ENCODE measurements at regions not wholly inside any gene's neighbourhood (a gene's known extent, or its start where the extent isn't known, plus 50 kb on each side); places are given as distances from the start of the nearest gene placed in this dataset.

- Histone ChIP-seq H3K4me3 (ENCODE audit: low read depth, low read length) (no peak overlapping the region), H3K27me3 (ENCODE audit: insufficient read depth, low read depth, severe bottlenecking) (no peaks in the 10 kb centered on the region), H3K27ac (no peak overlapping the region), H3K36me3 (no peaks in the 10 kb centered on the region), H3K9me3 (ENCODE audit: severe bottlenecking) (no peaks in the 10 kb centered on the region)
- no peak for TF ChIP-seq CTCF (IDR thresholded peaks at IDR 0.05; ENCODE audit: low read depth, low read length)
- DNase-seq: no peak
Observed at GRCh38 chr2:45236268-45236667, 227.0 kb upstream of the SIX2 start.

- Histone ChIP-seq H3K36me3 (no peaks in the 10 kb centered on the region), H3K9me3 (ENCODE audit: severe bottlenecking) (no peaks in the 10 kb centered on the region), H3K27me3 (ENCODE audit: insufficient read depth, low read depth, severe bottlenecking) (no peaks in the 10 kb centered on the region), H3K4me3 (ENCODE audit: low read depth, low read length) (no peak overlapping the region), H3K27ac (no peak overlapping the region)
- DNase-seq: no peak
- no peak for TF ChIP-seq CTCF (IDR thresholded peaks at IDR 0.05; ENCODE audit: low read depth, low read length)
Observed at GRCh38 chr2:45233301-45233700, 224.0 kb upstream of the SIX2 start.

- H3K27ac ChIP-seq: no peak overlapping the region
- no peaks in the 10 kb centered on the region for H3K36me3 ChIP-seq
- no peak overlapping the region for H3K4me3 ChIP-seq (ENCODE audit: low read depth, low read length)
- no peaks in the 10 kb centered on the region for H3K27me3 ChIP-seq (ENCODE audit: insufficient read depth, low read depth, severe bottlenecking)
- TF ChIP-seq CTCF (IDR thresholded peaks at IDR 0.05; ENCODE audit: low read depth, low read length): no peak
- no peak for DNase-seq
- H3K9me3 ChIP-seq (ENCODE audit: severe bottlenecking): no peaks in the 10 kb centered on the region
Observed at GRCh38 chr2:45232818-45233217, 223.6 kb upstream of the SIX2 start.

GRCh38 chr2:45229411-45229810 lies 220.2 kb upstream of the SIX2 start:
- no peaks in the 10 kb centered on the region for H3K27me3 ChIP-seq (ENCODE audit: insufficient read depth, low read depth, severe bottlenecking)
- H3K36me3 ChIP-seq: no peaks in the 10 kb centered on the region
- H3K27ac ChIP-seq: no peak overlapping the region
- H3K9me3 ChIP-seq (ENCODE audit: severe bottlenecking): no peaks in the 10 kb centered on the region
- no peak overlapping the region for H3K4me3 ChIP-seq (ENCODE audit: low read depth, low read length)
- TF ChIP-seq CTCF (IDR thresholded peaks at IDR 0.05; ENCODE audit: low read depth, low read length): no peak
- no peak for DNase-seq

- Histone ChIP-seq H3K27me3 (ENCODE audit: insufficient read depth, low read depth, severe bottlenecking) (no peaks in the 10 kb centered on the region), H3K9me3 (ENCODE audit: severe bottlenecking) (no peaks in the 10 kb centered on the region)
Observed at GRCh38 chr2:45227347-45227746, 218.1 kb upstream of the SIX2 start.

More at GRCh38 chr2:45227347-45227746, 218.1 kb upstream of the SIX2 start:
- Histone ChIP-seq H3K4me3 (ENCODE audit: low read depth, low read length) (no peak overlapping the region), H3K27ac (no peak overlapping the region), H3K36me3 (no peaks in the 10 kb centered on the region)
- DNase-seq: no peak
- no peak for TF ChIP-seq CTCF (IDR thresholded peaks at IDR 0.05; ENCODE audit: low read depth, low read length)

All from WERI-Rb-1 (cell line).